NCI-H2171 treated with DMSO at 0.1 percent for 48 hours (cell line): ENCODE measurements at regions not wholly inside any gene's neighbourhood (a gene's known extent, or its start where the extent isn't known, plus 50 kb on each side); places are given as distances from the start of the nearest gene placed in this dataset.

Source experiments
- DNase-seq: peaks from one replicate; lab custom pipeline; 2025; lab: John Stamatoyannopoulos, UW

DNA sequence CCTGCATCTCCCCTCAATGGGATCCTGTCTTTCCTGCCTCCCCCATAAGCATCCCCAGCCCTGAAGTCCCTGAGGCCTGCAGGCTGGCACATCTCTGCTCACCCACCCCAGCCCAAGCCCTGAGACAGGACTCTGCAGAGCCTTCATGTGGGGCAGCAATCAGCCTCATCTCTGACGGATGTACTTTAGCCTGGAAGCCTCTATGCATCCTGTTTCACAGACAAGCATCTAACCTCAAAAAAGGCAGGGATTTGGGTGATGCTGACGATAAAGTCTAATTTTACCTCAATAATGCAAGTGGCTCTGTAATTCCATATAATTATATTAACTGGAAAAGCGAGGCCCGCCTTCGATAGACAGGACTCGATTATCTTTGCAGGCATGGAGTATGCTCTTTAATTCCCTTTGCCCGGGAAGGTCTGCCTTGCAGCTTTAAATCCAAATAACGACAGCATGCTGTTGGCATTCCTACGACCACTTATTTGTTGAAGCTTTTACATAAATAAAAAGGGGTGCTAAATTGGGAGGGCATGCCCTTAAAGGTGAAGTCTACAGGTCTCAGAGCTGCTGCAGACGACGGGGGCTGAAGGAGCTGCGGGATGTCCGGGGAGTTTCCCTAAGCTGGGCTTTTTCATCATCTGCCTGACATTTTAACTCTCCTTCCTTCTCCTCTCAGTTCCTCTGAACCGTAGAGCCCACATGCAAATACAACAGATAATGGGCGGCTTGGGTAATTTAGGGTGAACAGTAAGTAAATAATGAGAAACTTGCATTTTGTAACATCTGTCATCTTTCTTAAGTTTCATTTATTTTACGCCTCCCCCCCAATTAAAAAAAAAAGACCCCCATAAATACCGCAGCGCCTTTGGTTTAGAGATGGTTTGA is 211.5 kb downstream of the URI1 start:
- peak; percentile 23 for DNase-seq

DNA sequence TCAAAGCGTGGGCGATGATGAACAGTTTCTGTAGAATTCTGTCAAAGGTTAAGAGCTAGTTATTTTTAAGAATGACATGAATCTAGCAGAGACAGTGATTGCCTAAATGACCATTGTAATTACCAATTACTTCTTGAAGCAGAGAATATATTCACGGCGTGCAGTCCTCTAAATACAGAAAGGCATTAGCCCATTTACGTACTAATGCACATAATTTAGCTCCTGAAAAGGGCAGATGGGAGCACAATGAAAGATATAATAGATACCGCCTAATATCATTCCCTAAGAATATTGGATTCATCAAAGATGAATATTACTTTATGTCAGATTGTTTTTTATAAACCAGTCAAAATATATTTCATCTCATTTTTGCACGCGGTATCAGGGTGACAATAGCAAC is 212.4 kb downstream of the URI1 start:
- no peak for DNase-seq

DNA sequence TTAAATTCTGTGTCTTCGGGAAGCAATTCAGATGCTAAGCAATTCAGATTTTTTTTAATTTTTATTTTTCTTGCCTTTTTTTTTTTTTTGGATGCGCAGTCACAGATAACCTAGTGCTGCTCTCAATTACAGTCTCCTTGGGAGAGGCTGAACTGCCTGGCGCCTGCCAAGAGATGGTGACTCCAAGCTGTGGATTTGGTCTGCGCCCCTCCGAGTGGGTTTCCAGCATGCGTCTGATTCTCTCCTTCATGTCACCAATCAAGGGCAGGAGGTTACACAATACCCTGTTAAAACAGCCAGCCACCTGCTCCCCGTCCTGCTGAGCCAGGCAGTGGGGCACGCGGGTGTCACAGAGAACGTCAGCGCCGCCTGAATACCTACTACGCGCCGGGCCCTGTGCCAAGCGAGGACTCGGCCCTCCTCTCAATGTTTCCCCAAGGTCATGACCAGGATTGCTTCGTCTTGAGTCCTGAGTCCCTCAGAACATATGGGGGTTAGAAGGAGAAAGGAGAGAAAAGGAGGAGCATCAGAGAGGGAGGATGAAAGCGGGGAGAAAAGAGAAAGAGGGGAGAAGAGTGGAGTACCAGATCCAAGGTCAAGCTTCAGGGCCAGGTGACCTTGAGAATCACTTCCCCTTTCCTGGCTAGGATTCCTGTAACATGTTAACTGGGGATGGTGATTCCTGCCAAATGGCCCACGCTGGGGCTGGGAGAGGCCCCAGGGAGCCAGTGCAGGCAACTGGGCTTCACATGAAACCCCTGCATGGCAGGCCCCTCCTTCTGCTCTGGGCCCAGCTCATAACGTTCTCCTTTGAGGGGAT is 213.6 kb downstream of the URI1 start:
- DNase-seq: peak; percentile 87

DNA sequence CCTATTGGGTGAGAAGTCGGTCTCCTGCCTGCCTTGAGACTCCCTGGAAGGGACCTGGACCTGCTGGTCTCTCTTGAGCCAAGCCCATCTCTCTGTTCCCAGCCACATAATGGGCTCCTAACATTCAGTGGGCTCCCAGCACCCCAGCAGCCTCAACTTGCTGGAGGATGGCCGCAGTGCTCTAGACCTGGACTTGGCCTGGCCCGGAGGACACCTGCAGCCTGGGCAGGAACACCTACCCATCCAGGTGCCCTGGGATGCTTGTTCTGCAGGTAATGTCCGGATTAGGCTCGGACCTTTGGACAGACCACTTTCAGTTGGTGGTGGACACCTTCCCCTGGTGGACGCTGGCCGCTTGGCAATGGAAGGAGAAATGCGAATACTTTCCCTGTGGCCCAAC is 214.6 kb downstream of the URI1 start:
- DNase-seq: no peak

DNA sequence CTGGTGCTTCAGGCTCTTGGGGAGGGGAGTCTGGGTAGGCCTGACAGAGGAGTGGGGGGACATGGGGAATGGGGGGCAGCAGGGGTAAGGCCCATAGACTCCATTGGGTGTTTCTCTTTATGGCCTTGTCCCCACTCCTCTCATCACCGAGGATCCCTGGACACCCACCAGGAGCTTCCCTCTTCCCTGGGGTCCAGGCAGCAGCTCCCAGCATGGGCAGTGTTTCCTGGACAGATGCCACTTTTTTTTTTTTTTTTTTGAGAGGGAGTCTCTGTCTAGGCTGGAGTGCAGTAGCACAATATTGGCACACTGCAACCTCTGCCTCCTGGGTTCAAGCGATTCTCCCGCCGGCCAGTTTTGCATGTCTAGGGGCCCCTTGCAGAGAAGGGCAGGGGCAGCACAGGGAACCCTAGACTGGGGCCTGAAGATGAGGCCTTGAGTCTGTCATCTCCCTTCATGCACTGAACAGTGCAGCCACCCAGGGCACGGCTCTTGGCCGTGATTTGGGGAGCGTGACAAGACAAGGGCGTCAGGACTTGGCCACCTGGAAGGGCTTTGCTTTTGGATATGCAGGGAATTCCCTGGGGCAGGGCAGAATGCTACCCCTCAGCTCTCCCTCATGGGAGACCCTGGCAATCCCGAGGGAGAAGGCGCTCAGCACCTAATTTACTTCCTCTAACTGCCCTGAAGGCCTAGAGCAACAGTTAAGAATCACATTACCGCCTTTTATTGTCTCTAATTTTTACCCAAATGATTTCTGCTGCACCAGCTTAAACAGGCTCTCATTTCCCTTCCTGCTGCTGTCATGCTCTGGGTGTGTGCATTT is 213.9 kb upstream of the ZNF536 start:
- DNase-seq: no peak

DNA sequence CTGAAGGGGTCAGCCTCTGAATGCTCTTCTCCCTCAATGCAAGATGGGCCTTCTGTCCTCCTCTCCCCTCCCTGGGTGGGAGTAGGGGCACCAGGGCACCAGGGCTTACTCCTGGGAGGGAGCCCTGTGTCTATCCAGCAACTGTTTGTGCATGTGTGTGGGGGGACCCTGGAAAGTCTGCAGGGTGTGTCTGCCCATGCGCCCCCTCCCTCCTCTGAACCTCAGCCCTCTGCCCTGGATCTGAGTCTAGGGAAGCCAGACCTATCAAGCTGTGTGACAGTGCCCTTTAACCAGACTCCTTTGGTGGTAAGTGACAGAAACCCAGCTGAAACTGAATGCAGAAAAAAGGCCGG is 213.3 kb upstream of the ZNF536 start:
- no peak for DNase-seq

DNA sequence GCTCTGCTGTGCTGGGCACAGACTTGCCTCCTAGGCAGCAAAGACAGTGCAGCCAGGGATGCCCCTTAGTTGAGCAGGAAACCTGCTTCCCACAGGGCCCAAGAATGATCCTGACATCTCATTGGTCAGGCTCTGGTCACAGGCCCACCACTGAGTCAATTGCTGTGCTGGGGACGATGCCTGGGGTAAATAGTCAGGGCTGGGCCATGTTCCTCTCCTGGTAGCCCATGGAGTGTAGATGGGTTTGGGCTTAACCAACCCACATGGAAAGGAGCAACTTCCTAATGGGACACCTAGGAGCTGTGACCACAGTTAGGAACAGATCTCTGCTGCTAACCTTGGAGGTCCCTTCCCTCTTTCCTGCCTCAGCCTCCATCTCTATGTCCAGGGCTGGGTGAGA is 212.5 kb upstream of the ZNF536 start:
- DNase-seq: no peak

DNA sequence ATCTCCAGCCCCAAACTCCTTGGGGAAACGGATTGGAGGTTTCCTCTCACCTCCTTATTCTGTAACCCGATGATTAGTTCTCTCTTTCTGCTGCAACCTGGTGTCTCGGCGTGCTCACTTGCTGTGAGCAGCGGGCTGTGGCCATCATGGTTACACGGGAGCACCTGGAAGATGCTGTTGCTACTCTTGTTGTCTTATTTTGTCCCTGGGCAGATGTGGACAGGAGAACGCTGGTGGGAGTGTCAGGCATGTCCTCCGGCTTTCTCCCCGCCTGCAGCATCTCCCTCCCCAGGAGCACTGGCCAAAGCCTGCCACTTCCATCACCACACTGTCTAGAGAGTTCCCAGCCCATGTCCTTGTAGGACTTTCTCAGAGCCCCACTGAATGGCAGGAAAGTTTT is 211.8 kb upstream of the ZNF536 start:
- DNase-seq: no peak

DNA sequence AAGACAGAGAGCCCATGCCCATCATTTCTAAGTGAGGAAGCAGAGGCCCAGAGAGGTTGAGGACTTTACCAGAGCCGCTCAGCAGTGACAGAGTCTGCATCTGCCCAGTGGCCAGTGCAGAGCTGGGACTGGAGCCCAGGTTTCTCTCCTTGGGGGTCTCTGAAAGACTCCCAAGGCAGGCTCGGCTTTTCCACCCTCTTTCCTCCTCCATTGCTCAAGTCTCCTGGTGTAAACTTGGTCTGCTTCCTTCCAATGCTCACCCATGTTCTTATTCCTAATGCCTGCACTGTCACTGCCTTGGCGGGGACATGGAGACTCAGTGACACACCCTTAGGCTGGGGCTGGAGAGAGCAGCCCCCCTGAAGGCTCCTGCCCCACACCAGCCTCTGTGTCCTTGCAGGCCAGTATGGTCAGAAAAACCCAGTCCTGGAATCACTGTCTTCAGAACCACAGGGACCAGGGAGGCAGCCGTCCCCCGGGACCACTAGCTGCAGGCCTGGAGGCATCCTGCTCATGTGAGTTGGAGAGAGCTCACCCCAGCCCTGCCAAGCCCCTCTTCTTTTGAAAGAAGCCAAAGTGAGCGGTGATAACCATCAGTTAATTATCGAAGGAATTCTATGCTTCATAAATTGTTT is 211.0 kb upstream of the ZNF536 start:
- no peak for DNase-seq

DNA sequence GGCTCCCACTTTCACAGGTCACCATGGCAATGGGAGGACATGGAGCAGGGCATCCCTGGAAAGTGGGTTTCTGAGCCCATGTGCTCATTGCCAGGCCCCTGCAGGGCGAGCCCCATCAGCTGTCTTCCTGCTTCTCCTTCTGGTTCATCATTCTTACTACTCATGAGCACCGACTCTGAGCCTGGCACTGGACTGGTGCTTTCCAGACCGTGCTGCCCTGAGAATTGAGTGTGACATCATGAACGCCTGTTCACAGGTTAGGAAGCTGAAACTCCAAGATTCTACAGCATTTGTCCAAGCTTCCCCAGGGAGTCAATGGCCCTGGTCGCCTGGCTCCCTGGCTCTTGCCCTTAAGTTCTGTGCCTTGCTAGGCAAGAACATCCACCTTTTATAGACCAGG is 210.4 kb upstream of the ZNF536 start:
- no peak for DNase-seq

DNA sequence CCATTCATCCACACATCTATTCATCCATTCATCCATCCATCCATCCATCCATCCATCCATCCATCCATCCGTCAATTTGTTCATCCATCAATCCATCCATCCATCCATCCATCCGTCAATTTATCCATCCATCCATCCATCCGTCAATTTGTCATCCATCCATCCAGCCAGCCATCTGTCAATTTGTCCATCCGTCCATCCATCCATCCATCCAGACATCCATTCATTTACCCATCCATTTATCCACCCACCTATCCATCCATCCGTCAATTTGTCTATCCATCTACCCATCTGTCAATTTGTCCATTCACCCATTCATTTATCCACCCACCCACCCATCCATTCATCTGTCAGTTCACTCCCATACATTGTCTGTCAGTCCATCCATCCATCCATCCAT is 209.5 kb upstream of the ZNF536 start:
- DNase-seq: no peak

DNA sequence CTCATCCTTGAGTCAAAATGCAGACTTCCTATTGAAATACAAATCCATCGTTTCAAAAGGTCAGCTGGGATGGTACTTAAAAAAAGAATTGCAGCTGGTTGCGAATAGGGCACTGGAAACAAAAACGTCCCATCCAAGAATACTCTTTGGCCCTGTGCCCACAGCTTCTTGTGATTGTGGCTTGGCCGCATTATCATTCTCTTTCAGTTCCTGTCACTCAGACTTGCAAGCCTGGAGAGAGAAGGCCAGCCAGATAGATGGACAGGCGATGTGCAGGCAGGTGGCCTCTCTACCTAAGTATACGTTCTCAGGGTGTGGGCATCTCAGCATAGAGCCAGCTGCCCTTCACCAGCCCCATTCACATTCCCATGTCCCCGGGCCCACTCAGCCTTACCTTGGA is 208.5 kb upstream of the ZNF536 start:
- no peak for DNase-seq

DNA sequence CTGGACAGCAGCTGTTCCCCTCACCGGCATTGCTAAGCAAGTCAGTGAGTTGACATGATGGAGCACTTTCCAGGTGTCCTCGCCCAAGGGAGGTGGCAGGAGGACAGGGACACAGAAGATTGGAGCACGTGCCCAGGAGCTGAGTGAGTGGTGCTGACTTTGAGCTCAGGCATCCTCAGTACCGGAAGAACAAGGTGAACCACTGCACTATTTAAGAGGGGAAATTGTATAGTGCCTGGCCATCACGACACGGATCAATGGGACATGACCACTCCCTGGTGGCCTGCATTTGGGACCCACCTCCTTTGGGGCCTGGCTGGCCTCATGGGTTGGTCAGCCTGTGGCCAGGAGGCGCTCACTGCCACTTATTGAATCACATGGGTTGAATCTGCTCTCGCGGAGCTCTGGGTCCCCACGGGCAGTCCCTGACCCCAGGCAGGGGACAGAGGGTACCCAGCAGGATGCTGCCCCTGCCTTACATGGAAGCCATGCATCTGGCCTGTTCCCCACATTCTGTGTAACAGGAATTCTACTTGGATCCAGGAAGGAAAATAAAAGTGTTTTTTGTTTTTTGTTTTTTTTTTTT is 206.9 kb upstream of the ZNF536 start:
- DNase-seq: no peak

DNA sequence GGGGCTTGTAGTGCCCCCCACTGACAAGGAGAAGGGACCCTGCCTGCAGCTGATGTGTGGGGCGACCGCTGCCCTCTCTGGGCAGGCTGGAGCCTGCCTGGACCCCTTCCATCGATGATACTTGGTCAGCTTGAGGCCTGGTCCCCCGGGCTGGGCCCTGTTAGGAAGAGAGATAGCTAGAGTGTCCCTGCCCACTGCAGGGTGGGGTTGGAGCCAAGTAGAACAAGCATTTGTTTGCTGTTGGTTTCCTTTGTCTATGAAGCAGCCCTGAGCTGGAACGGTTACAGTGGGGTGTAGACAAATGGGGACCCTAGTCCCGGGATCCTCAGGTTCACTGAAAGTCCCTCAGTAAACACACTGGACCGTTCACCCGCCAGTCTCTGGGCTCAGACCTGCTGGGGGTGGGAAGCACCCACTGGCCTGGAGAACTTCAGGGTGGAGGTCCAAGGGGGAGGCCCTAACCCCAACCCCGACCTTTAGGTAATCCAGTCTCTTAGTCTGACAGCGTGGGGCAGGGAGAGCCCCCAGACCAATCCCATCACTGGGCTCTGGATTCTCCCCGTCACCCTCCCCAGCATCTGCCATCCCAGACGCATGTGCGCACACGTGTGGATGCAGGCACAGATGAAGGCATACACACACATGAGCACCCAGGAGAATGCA is 204.8 kb upstream of the ZNF536 start:
- DNase-seq: no peak

DNA sequence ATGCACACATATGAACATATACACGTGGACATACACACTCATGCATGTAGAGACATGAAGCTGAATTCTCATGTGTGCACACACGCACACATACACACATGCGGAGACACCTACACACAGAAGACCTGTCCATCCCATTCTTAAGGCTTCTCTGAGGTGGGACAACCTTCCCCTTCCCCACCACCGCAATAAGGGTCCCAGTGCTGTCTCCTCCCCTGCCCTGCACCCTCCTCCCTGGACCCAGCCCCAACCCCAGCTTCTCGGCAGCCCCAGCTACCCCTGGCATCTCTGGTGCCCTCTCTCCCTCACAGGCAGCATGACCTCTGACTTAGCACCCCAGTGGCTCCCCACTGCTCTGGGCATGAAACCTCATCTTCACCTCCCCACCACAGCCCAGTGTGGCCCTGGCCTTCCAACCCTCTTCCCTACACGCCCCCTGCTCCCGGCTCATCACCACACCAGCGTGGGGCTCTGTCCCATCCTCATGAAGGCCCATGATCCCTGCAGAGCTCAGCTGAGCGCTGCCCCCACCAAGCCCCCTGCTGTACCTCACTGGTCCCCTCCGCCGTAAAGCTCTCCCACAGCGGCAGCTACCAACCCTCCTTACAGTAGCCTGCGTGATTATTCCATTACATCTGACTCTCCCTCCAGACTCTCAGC is 204.1 kb upstream of the ZNF536 start:
- no peak for DNase-seq

DNA sequence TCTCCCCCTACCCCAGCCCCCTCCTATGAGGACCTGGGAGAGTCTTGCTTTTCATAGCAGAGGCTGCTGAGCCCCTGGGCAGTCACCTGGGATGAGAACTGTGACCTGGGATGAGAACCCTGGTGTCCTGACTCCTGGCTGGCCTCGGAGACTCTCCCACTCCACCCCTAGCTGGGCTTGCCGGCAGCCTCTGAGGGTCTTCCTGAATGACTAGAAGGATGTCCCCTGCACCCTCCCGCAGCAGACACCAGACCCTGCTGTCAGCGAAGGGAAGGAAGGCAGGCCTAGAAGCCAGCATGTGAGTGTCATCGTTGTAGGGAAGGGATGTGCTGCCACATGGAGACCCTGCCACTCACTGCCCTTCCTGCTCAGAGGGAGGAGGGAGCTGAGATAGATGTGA is 203.4 kb upstream of the ZNF536 start:
- DNase-seq: no peak

DNA sequence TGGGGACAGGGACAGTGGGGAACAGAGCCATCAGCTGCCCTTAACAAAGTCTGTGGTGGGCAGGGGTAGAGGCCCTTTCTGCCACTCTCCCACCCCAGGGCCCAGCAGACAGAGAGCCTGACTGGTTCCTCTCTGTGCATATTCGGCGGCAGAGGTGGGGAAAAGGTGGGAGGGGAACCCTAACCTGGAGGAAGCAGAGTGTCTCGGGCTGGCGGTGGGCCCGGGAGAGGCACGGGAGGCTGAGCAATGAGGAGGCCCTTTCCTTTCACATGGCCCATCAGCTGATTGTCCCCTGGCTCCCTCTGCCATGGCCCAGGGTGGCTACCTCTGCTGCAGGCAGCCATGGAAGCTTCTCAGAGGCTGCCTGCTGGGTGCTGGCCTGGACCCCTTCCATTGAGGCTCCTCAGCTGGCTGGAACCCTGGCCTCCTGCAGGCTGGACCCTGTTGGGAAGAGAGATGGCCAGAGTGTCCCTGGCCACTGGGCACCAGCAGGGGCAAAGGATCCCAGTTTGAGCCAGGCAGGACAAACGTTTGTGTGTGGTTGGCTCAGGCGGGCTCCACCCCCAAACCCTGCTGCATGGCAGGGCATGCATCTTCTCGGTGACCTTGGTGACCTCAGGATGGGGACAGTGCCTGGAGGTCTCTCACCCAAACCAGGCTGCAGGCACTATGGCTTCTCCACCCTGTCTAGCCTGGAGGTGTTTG is 202.8 kb upstream of the ZNF536 start:
- no peak for DNase-seq

DNA sequence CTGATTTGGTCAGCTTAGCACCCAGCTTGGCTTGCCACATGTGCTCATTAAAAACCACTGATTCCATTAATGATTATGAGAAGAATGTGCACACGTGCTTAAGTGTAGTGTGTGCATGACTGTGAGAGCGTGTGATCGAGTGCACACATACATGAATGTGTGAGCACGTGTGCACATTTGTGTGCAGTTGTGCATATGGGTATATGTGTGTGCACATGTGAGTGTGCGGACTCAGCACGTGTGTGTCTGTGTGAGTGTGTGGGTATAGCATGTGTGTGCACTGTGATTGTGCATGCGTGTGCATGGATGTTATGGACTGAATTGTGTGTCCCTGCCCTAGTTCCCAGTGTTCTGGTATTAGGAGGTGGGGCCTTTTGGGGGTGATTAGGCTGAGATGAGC is 202.1 kb upstream of the ZNF536 start:
- DNase-seq: no peak

DNA sequence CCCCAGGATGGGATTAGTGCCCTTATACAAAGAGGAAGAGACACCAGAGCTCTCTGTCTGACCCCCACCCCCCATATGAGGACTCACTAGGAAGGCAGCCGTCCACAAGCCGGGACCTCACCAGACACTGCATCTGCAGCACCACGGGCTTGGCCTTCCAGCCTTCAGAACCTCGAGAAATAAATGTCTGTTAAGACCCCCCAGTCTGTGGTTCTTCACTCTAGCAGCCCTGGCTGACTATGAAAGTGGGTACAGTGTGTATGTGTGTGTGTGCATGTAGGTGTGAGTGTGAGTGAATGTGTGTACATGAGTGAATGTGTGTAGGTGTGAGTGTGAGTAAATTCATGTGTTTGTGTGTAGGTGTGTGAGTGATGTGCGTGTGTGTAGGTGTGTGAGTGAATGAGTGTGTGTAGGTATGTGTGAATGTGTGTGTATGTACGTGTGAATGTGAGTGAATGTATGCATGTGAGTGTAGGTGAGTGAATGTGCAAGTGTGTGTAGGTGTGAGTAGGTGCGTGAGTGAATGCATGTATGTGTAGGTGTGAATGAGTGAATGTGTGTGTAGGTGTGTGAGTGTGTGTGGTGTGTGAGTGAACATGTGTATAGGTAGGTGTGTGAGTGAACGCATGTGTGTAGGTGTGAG is 201.6 kb upstream of the ZNF536 start:
- DNase-seq: no peak
